Hepatocyte (in vitro differentiated cells): ENCODE measurements at regions not wholly inside any gene's neighbourhood (a gene's known extent, or its start where the extent isn't known, plus 50 kb on each side); places are given as distances from the start of the nearest gene placed in this dataset.

Experiments used
- DNase-seq: peaks from one replicate; pipeline ENCODE4 v3.0.0-alpha.2; 2016; ENCODE audit warnings: low spot score
- H2AFZ ChIP-seq: fragments of 200-600 bp; sonication (generic); 2 replicates; pipeline ENCODE4 v1.6.0; 2016; ENCODE audit warnings: antibody characterized with exemption, mild to moderate bottlenecking
- H3K27ac ChIP-seq: fragments of 200-600 bp; sonication (generic); 2 replicates; pipeline ENCODE4 v1.5.1; 2016; ENCODE audit warnings: mild to moderate bottlenecking
- H3K27me3 ChIP-seq: fragments of 200-600 bp; sonication (generic); 2 replicates; pipeline ENCODE4 v1.6.1; 2016
- H3K36me3 ChIP-seq: fragments of 200-600 bp; sonication (generic); replicated peaks from 2 replicates; pipeline ENCODE4 v1.5.1; 2016; ENCODE audit warnings: low read depth; ENCODE audit not compliant: insufficient read depth
- H3K4me1 ChIP-seq: fragments of 200-600 bp; sonication (generic); 2 replicates; pipeline ENCODE4 v1.5.1; 2016; ENCODE audit warnings: mild to moderate bottlenecking, moderate library complexity; ENCODE audit not compliant: insufficient read depth
- H3K4me2 ChIP-seq: fragments of 200-600 bp; sonication (generic); 2 replicates; pipeline ENCODE4 v1.6.0; 2016
- H3K4me3 ChIP-seq: fragments of 200-600 bp; sonication (generic); 2 replicates; pipeline ENCODE4 v1.5.1; 2016; ENCODE audit warnings: mild to moderate bottlenecking
- H3K79me2 ChIP-seq: fragments of 200-600 bp; sonication (generic); 2 replicates; pipeline ENCODE4 v1.6.0; 2017; ENCODE audit warnings: mild to moderate bottlenecking
- H3K9me2 ChIP-seq: fragments of 200-600 bp; sonication (generic); replicated peaks from 2 replicates; pipeline ENCODE4 v1.6.0; 2017; ENCODE audit warnings: mild to moderate bottlenecking; ENCODE audit not compliant: insufficient read depth
- H3K9me3 ChIP-seq: fragments of 200-600 bp; sonication (generic); 2 replicates; pipeline ENCODE4 v1.5.1; 2016; ENCODE audit warnings: low read depth, mild to moderate bottlenecking
- H4K20me1 ChIP-seq: fragments of 200-600 bp; sonication (generic); 2 replicates; pipeline ENCODE4 v1.6.0; 2016; ENCODE audit warnings: mild to moderate bottlenecking; ENCODE audit not compliant: insufficient read depth, poor library complexity, severe bottlenecking
- CTCF ChIP-seq: fragments of 200-600 bp; sonication (generic); IDR thresholded peaks from 2 replicates; pipeline ENCODE4 v1.5.1; 2016; ENCODE audit warnings: antibody characterized with exemption, mild to moderate bottlenecking; ENCODE audit not compliant: poor library complexity
- EZH2 ChIP-seq: fragments of 200-600 bp; sonication (generic); IDR thresholded peaks from 2 replicates; pipeline ENCODE4 v1.6.1; 2016; ENCODE audit warnings: antibody characterized with exemption, mild to moderate bottlenecking, borderline replicate concordance
- EZH2phosphoT487 ChIP-seq: fragments of 200-600 bp; sonication (generic); IDR thresholded peaks from one replicate; pipeline ENCODE4 v1.6.1; 2018; ENCODE audit warnings: antibody characterized with exemption, mild to moderate bottlenecking, low read depth, moderate library complexity; ENCODE audit not compliant: unreplicated experiment, severe bottlenecking
- WGBS: methylation state at CpG from one replicate; pipeline ENCODE4 v1.1.6; 2016; ENCODE audit warnings: low lambda C conversion rate; ENCODE audit errors: missing lambda C conversion rate; 5-methylcytosine and 5-hydroxymethylcytosine counted together

GRCh38 chr1:3959361-3959760, 59.3 kb upstream of the C1orf174 start:
- Histone ChIP-seq H3K9me2 (no peaks in the 10 kb centered on the region), H3K27ac (no peak overlapping the region), H3K9me3 (no peaks in the 10 kb centered on the region), H3K4me2 (no peak overlapping the region), H3K4me3 (no peak overlapping the region), H4K20me1 (no peaks in the 10 kb centered on the region), H3K4me1 (no peaks in the 10 kb centered on the region), H3K27me3 (peaks cover 13% of the 10 kb centered on the region), H3K79me2 (no peaks in the 10 kb centered on the region), H2AFZ (no peak overlapping the region), H3K36me3 (no peaks in the 10 kb centered on the region)
- WGBS = 74% methylated on average over 12 of the region's 12 CpGs
- TF ChIP-seq EZH2phosphoT487 = no peak
- no peak for TF ChIP-seq CTCF
- no peak for TF ChIP-seq EZH2
- DNase-seq = no peak

- H3K36me3 ChIP-seq = no peaks in the 10 kb centered on the region
- no peaks in the 10 kb centered on the region for H3K9me3 ChIP-seq
- no peaks in the 10 kb centered on the region for H3K9me2 ChIP-seq
- H3K4me3 ChIP-seq = no peak overlapping the region
- DNase-seq = no peak
- H3K27me3 ChIP-seq = no peaks in the 10 kb centered on the region
- H3K4me1 ChIP-seq = no peaks in the 10 kb centered on the region
- 85% methylated on average over 9 of the region's 9 CpGs for whole genome bisulfite sequencing
- TF ChIP-seq EZH2phosphoT487 = no peak
- no peak for TF ChIP-seq CTCF
- no peak for TF ChIP-seq EZH2
- no peaks in the 10 kb centered on the region for H3K79me2 ChIP-seq
- no peaks in the 10 kb centered on the region for H4K20me1 ChIP-seq
- no peak overlapping the region for H2AFZ ChIP-seq
- no peak overlapping the region for H3K4me2 ChIP-seq
- H3K27ac ChIP-seq = no peak overlapping the region
These were observed 63.5 kb upstream of the C1orf174 start for GRCh38 chr1:3963554-3963953.

GRCh38 chr1:3965693-3966092, 65.6 kb upstream of the C1orf174 start:
- no peak overlapping the region for H3K27ac ChIP-seq
- H3K4me2 ChIP-seq = no peak overlapping the region
- WGBS = 92% methylated on average over 6 of the region's 6 CpGs
- no peak for TF ChIP-seq EZH2
- no peak for TF ChIP-seq EZH2phosphoT487
- no peak for TF ChIP-seq CTCF
- no peaks in the 10 kb centered on the region for H3K79me2 ChIP-seq
- no peak overlapping the region for H2AFZ ChIP-seq
- H3K4me3 ChIP-seq = no peak overlapping the region
- no peaks in the 10 kb centered on the region for H3K27me3 ChIP-seq
- no peaks in the 10 kb centered on the region for H3K9me2 ChIP-seq
- DNase-seq = no peak
- H3K36me3 ChIP-seq = no peaks in the 10 kb centered on the region
- no peaks in the 10 kb centered on the region for H3K9me3 ChIP-seq
- no peaks in the 10 kb centered on the region for H4K20me1 ChIP-seq
- H3K4me1 ChIP-seq = no peaks in the 10 kb centered on the region

- TF ChIP-seq CTCF (no peak), EZH2phosphoT487 (no peak), EZH2 (no peak)
- Histone ChIP-seq H3K9me2 (no peaks in the 10 kb centered on the region), H3K79me2 (no peaks in the 10 kb centered on the region), H3K4me2 (no peak overlapping the region), H3K9me3 (no peaks in the 10 kb centered on the region), H3K4me1 (no peaks in the 10 kb centered on the region), H3K4me3 (no peak overlapping the region), H3K27me3 (no peaks in the 10 kb centered on the region), H3K36me3 (no peaks in the 10 kb centered on the region), H3K27ac (no peak overlapping the region), H2AFZ (no peak overlapping the region), H4K20me1 (no peaks in the 10 kb centered on the region)
- WGBS = 77% methylated on average over 10 of the region's 10 CpGs
- no peak for DNase-seq
These were observed 68.8 kb upstream of the C1orf174 start for GRCh38 chr1:3968851-3969250.
